HG03095 (cell line): ENCODE measurements at regions not wholly inside any gene's neighbourhood (a gene's known extent, or its start where the extent isn't known, plus 50 kb on each side); places are given as distances from the start of the nearest gene placed in this dataset.

ENCODE experiments used
- ATAC-seq: cut with Tn5 transposase; IDR thresholded peaks from one replicate; pipeline ENCODE4 v1.9.1; 2021; ENCODE audit warnings: moderate library complexity; ENCODE audit not compliant: unreplicated experiment

- ATAC-seq = no peak
Measured at GRCh38 chr3:182703233-182703632, 90.1 kb upstream of the ATP11B start.

- no peak for ATAC-seq
Measured at GRCh38 chr3:182704926-182705325, 88.4 kb upstream of the ATP11B start.

GRCh38 chr3:182708810-182709209, 84.5 kb upstream of the ATP11B start:
- ATAC-seq = no peak

- no peak for ATAC-seq
Measured at GRCh38 chr3:182709306-182709705, 84.0 kb upstream of the ATP11B start.

GRCh38 chr3:182710557-182711157, 82.6 kb upstream of the ATP11B start:
- peak; percentile 39 for ATAC-seq

- ATAC-seq = no peak
Measured at GRCh38 chr3:182711261-182711683, 82.0 kb upstream of the ATP11B start.

- ATAC-seq = no peak
Measured at GRCh38 chr3:182711853-182712252, 81.5 kb upstream of the ATP11B start.

- ATAC-seq = no peak
Measured at GRCh38 chr3:182713111-182713510, 80.2 kb upstream of the ATP11B start.

- peak; percentile 34 for ATAC-seq
Measured at GRCh38 chr3:182713743-182714517, 79.4 kb upstream of the ATP11B start.

GRCh38 chr3:182715006-182715405, 78.3 kb upstream of the ATP11B start:
- ATAC-seq = no peak

- ATAC-seq = peak; percentile 37
Measured at GRCh38 chr3:182716114-182716688, 77.1 kb upstream of the ATP11B start.

- peak; percentile 87 for ATAC-seq
Measured at GRCh38 chr3:182717216-182717615, 76.1 kb upstream of the ATP11B start.

GRCh38 chr3:182722907-182723306, 70.4 kb upstream of the ATP11B start:
- ATAC-seq = no peak

GRCh38 chr3:182723596-182723995, 69.7 kb upstream of the ATP11B start:
- no peak for ATAC-seq

GRCh38 chr3:182725372-182726251, 67.7 kb upstream of the ATP11B start:
- ATAC-seq = no peak

- ATAC-seq = no peak
Measured at GRCh38 chr3:182726258-182727142, 66.8 kb upstream of the ATP11B start.

- no peak for ATAC-seq
Measured at GRCh38 chr3:182728238-182728637, 65.1 kb upstream of the ATP11B start.

GRCh38 chr3:182729903-182730674, 63.2 kb upstream of the ATP11B start:
- ATAC-seq = peak; percentile 69

- no peak for ATAC-seq
Measured at GRCh38 chr3:182730675-182731042, 62.6 kb upstream of the ATP11B start.

- ATAC-seq = no peak
Measured at GRCh38 chr3:182731764-182732163, 61.5 kb upstream of the ATP11B start.
